ENCODE measurements at regions not wholly inside any gene's neighbourhood (a gene's known extent, or its start where the extent isn't known, plus 50 kb on each side); places are given as distances from the start of the nearest gene placed in this dataset.

- TF ChIP-seq CTCF (IDR thresholded peaks at IDR 0.05) (no peak), POLR2A (IDR thresholded peaks at IDR 0.05) (no peak)
Observed at GRCh38 chr6:169117663-169118062, 136.0 kb downstream of the THBS2 start.

All from body of pancreas (tissue), 4 donors.